ENCODE measurements at regions not wholly inside any gene's neighbourhood (a gene's known extent, or its start where the extent isn't known, plus 50 kb on each side); places are given as distances from the start of the nearest gene placed in this dataset.

DNA sequence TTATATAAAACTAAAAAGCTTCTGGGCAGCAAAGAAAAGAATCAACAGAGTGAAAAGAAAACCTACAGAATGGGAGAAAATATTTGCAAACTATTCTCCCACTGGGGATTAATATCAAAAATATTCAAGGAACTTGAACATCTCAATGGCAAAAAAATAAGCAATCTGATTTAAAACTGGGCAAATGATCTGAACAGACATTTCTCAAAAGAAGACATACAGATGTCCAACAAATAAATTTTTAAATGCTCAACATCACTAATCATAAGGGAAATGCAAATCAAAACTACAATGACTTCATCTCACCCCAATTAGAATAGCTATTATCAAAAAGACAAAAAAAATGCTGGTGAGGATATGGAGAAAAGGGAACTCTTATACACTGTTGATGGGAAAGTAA is 57.2 kb upstream of the SSBP2 start:
- no peaks in the 10 kb centered on the region for H3K9me3 ChIP-seq
- POLR2A ChIA-PET: no interaction called here
- no peaks in the 10 kb centered on the region for H3K4me1 ChIP-seq (ENCODE audit: control insufficient read depth in 1 of 2, insufficient read depth in 2 of 2, low read depth in 1 of 2, low read length in 1 of 2)
- no peak overlapping the region for H2AFZ ChIP-seq (ENCODE audit: low read depth)
- no peak for TF ChIP-seq FOXM1 (IDR thresholded peaks at IDR 0.05; ENCODE audit: low read depth)
- no peak for TF ChIP-seq RCOR1 (IDR thresholded peaks at IDR 0.05; ENCODE audit: low read length)
- TF ChIP-seq FOSL2 (IDR thresholded peaks at IDR 0.05; ENCODE audit: borderline replicate concordance, low read depth): no peak
- no peak for TF ChIP-seq SIN3A (IDR thresholded peaks at IDR 0.05; ENCODE audit: borderline replicate concordance, low read depth, low read length)
- TF ChIP-seq, protein P1, sequence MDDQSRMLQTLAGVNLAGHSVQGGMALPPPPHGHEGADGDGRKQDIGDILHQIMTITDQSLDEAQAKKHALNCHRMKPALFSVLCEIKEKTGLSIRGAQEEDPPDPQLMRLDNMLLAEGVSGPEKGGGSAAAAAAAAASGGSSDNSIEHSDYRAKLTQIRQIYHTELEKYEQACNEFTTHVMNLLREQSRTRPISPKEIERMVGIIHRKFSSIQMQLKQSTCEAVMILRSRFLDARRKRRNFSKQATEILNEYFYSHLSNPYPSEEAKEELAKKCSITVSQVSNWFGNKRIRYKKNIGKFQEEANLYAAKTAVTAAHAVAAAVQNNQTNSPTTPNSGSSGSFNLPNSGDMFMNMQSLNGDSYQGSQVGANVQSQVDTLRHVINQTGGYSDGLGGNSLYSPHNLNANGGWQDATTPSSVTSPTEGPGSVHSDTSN (IDR thresholded peaks at IDR 0.05): no peak
- TF ChIP-seq, protein P2, sequence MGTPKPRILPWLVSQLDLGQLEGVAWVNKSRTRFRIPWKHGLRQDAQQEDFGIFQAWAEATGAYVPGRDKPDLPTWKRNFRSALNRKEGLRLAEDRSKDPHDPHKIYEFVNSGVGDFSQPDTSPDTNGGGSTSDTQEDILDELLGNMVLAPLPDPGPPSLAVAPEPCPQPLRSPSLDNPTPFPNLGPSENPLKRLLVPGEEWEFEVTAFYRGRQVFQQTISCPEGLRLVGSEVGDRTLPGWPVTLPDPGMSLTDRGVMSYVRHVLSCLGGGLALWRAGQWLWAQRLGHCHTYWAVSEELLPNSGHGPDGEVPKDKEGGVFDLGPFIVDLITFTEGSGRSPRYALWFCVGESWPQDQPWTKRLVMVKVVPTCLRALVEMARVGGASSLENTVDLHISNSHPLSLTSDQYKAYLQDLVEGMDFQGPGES (IDR thresholded peaks at IDR 0.05; ENCODE audit: low read depth, low read length): no peak
- no peak for TF ChIP-seq RFX5 (IDR thresholded peaks at IDR 0.05; ENCODE audit: low read length)
- TF ChIP-seq JUND (IDR thresholded peaks at IDR 0.05): no peak
- no peak for TF ChIP-seq MXI1 (IDR thresholded peaks at IDR 0.05; ENCODE audit: low read depth, low read length)
- no peaks in the 10 kb centered on the region for H4K20me1 ChIP-seq (ENCODE audit: insufficient read depth)
- no peak overlapping the region for H3K4me3 ChIP-seq (ENCODE audit: low read depth in 2 of 2, low read length in 1 of 2)
- no peak overlapping the region for H3K27ac ChIP-seq (ENCODE audit: low read depth in 2 of 2, low read length in 1 of 2)
- no peaks in the 10 kb centered on the region for H3F3A ChIP-seq (replicated peaks; ENCODE audit: insufficient read depth)
- no peaks in the 10 kb centered on the region for H3K9me2 ChIP-seq
- H3K9ac ChIP-seq: no peak overlapping the region
- no peak for DNase-seq
- no peak overlapping the region for H3K4me2 ChIP-seq
- no peaks in the 10 kb centered on the region for H3K36me3 ChIP-seq (replicated peaks in 1 of 2; ENCODE audit: control insufficient read depth in 1 of 2, insufficient read depth in 2 of 2, low read length in 1 of 2)
- CTCF ChIA-PET: no interaction called here
- H3K79me2 ChIP-seq (ENCODE audit: insufficient read depth): no peaks in the 10 kb centered on the region
- no peaks in the 10 kb centered on the region for H3K27me3 ChIP-seq (ENCODE audit: insufficient read depth)

DNA sequence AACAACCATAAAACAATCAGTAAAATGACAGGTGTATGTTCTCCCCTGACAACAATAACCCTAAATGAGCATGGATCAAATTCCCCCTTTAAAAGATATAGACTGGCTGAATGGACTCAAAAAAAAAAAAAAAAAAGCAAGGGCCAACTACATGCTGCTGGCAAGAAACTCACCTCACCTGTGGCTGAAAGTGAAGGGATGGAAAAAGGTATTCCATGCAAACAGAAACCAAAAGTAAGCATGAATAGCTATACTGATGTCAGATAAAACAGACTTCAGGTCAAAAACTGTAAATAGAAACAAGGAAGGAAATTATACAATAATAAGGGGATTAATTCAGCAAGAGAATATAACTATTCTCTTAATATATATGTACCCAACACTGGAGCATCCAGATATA is 54.2 kb upstream of the SSBP2 start:
- no peaks in the 10 kb centered on the region for H3K79me2 ChIP-seq (ENCODE audit: insufficient read depth)
- ChIA-PET POLR2A (no interaction called here), CTCF (no interaction called here)

More for the DNA sequence above, 54.2 kb upstream of the SSBP2 start:
- Histone ChIP-seq H3K9me3 (no peaks in the 10 kb centered on the region), H3K36me3 (replicated peaks in 1 of 2; ENCODE audit: control insufficient read depth in 1 of 2, insufficient read depth in 2 of 2, low read length in 1 of 2) (no peaks in the 10 kb centered on the region), H3F3A (replicated peaks; ENCODE audit: insufficient read depth) (no peaks in the 10 kb centered on the region), H3K4me2 (no peak overlapping the region), H3K27me3 (ENCODE audit: insufficient read depth) (no peaks in the 10 kb centered on the region), H3K9me2 (no peaks in the 10 kb centered on the region), H3K4me3 (ENCODE audit: low read depth in 2 of 2, low read length in 1 of 2) (no peak overlapping the region), H4K20me1 (ENCODE audit: insufficient read depth) (no peaks in the 10 kb centered on the region), H3K27ac (ENCODE audit: low read depth in 2 of 2, low read length in 1 of 2) (no peak overlapping the region), H3K9ac (no peak overlapping the region), H3K4me1 (ENCODE audit: control insufficient read depth in 1 of 2, insufficient read depth in 2 of 2, low read depth in 1 of 2, low read length in 1 of 2) (no peaks in the 10 kb centered on the region), H2AFZ (ENCODE audit: low read depth) (no peak overlapping the region)
- DNase-seq: no peak
- TF ChIP-seq GATA2 (CRISPR knock-in tag; IDR thresholded peaks at IDR 0.05) (no peak), TAF1 (IDR thresholded peaks at IDR 0.05; ENCODE audit: borderline replicate concordance, low read depth, low read length) (no peak), TEAD4 (IDR thresholded peaks at IDR 0.05; ENCODE audit: borderline replicate concordance, insufficient read depth) (no peak)
- TF ChIP-seq, protein P2 (IDR thresholded peaks at IDR 0.05; ENCODE audit: low read depth, low read length): no peak
- TF ChIP-seq, protein P3, sequence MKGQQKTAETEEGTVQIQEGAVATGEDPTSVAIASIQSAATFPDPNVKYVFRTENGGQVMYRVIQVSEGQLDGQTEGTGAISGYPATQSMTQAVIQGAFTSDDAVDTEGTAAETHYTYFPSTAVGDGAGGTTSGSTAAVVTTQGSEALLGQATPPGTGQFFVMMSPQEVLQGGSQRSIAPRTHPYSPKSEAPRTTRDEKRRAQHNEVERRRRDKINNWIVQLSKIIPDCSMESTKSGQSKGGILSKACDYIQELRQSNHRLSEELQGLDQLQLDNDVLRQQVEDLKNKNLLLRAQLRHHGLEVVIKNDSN (IDR thresholded peaks at IDR 0.05; ENCODE audit: borderline replicate concordance, low read depth): no peak

Data from SK-N-SH (cell line).